ENCODE measurements at regions not wholly inside any gene's neighbourhood (a gene's known extent, or its start where the extent isn't known, plus 50 kb on each side); places are given as distances from the start of the nearest gene placed in this dataset.

- FAIRE-seq (no peak), DNase-seq (ENCODE audit: low spot score) (no peak)
Measured at GRCh38 chr7:52498366-52498765, 537.1 kb upstream of the POM121L12 start.

- FAIRE-seq (no peak), DNase-seq (ENCODE audit: low spot score) (no peak)
Measured at GRCh38 chr7:52486267-52486666, 549.2 kb upstream of the POM121L12 start.

DNA sequence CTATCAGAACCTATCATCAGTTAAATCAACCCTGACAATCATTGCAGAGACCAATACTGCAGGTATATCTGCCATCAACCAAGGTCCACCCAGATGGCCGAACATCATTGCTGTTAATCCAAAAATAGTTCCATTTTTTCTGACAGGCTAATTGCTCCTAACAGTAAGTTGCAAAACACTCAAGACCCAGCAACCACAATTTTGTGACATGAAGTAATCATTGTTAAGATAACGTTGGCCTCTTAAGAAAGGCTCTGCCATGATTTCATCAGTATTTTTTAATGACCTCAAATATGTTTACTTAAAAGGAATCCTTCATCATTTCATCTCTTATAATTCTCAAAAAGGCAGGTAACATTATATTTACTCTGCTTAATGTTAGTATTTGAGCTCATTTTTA lies 553.4 kb upstream of the POM121L12 start:
- FAIRE-seq (no peak), DNase-seq (ENCODE audit: low spot score) (no peak)

- DNase-seq (ENCODE audit: low spot score): no peak
- no peak for FAIRE-seq
Measured at GRCh38 chr7:52481571-52481970, 553.9 kb upstream of the POM121L12 start.

DNA sequence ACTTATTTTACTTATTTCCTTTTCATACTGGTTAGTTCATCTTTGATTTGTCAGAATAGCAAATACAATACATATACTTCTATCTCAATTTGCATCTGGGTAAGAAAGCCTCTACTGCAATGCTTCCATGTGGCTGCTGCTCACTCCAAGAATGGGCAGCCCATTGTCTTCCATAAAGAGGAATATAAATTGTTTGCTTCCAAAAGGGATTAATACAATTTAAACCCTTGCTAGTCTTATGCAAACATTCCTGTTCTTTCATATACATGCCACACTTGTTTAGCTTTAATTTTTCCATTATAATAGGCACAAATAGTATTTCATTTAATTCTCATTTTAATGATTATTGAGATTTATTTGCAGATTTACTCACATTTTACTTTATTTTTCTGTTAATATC lies 555.4 kb upstream of the POM121L12 start:
- DNase-seq (ENCODE audit: low spot score) (no peak), FAIRE-seq (no peak)

DNA sequence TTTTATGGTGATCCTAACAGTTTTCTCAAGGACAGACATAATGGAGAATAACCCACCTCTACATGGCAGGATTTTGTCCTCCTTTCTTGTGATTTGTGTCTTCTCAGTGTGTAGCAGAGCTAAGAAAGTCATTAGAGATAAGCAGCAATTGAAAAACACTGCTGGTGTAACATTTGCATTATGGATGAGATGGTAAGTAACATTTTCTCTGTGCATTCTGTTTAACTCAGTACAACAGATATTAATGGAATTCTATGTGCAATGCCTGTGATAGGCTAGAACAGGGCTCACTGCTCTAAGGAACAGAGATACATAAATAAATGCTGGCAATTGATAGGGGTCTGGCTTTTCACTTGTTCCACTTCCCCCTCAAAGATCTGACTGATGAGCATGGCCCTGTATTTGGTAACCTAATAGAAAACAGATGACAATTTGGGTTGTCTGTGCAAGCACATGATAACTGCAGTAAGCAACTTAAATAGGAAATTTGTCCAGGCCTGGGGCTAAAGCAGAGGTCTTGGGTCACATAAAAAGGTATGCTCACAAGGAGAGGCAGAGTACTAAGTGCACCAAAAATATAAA lies 560.3 kb upstream of the POM121L12 start:
- DNase-seq (ENCODE audit: low spot score) (no peak), FAIRE-seq (no peak)

- DNase-seq (ENCODE audit: low spot score): no peak
- FAIRE-seq: no peak
Measured at GRCh38 chr7:52473756-52474155, 561.7 kb upstream of the POM121L12 start.

DNA sequence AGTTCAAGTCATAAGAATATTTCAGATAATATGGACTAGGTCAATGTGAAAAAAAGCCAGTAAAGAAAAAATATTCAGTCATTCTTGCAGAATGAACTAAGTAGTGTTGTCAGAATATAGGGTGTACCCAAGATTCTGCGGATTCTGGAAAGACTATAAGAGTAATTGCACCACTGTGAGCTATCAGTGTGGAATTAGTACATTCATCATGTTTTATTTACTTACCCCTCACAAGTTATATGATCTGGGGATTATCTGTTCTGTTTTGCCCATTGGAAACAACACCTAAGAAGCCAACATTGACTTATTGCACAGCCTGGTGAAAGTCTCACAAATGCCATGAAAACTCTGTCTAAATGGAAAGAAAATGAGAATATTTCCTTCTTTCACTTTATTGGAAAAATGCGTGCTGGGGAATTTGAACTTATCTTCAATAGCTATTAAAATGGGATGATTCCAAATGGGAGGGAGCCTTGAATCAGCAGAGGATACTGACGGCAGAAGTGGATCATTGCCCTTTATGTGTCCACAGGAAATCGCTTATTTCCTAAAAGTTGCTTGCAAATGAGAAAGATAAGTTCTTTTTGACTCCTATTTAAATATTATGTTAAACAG lies 563.3 kb upstream of the POM121L12 start:
- DNase-seq (ENCODE audit: low spot score) (no peak), FAIRE-seq (no peak)

GRCh38 chr7:52465216-52465615 lies 570.2 kb upstream of the POM121L12 start:
- FAIRE-seq (no peak), DNase-seq (ENCODE audit: low spot score) (no peak)

- no peak for DNase-seq (ENCODE audit: low spot score)
- FAIRE-seq: no peak
Measured at GRCh38 chr7:52463341-52463740, 572.1 kb upstream of the POM121L12 start.

- DNase-seq (ENCODE audit: low spot score) (no peak), FAIRE-seq (no peak)
Measured at GRCh38 chr7:52462474-52462873, 573.0 kb upstream of the POM121L12 start.

GRCh38 chr7:52455571-52455970 lies 579.9 kb upstream of the POM121L12 start:
- no peak for FAIRE-seq
- no peak for DNase-seq (ENCODE audit: low spot score)

- FAIRE-seq (no peak), DNase-seq (ENCODE audit: low spot score) (no peak)
Measured at GRCh38 chr7:52450816-52451215, 584.6 kb upstream of the POM121L12 start.

- DNase-seq (ENCODE audit: low spot score) (no peak), FAIRE-seq (no peak)
Measured at GRCh38 chr7:52447581-52448180, 587.8 kb upstream of the POM121L12 start.

GRCh38 chr7:52436278-52436677 lies 599.2 kb upstream of the POM121L12 start:
- no peak for DNase-seq (ENCODE audit: low spot score)
- FAIRE-seq: no peak

DNA sequence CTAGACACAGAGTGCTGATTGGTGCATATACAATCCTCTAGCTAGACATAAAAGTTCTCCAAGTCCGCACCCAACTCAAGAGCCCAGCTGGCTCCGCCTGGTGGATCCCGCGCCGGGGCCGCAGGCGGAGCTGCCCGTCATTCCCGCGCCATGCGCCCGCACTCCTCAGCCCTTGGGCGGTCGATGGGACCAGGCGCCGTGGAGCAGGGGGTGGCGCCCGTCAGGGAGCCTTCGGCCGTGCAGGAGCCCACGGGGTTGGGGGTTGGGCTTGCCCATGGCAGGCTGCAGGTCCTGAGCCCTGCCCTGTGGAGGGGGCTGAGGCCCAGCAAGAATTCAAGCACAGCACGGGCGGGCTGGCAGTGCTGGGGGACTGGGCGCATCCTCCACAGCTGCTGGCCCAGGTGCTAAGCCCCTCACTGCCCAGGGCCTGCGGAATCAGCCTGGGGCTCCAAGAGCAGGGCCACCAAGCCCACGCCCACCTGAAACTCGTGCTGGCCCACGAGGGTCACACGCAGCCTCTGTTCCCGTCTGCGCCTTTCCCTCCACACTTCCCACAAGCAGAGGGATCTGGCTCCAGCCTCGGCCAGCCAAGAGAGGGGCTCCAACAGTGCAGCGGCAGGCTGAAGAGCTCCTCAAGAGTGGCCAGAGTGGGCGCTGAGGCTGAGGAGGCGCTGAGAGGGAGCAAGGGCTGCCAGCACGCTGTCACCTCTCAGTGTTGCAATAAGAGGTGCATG lies 604.2 kb upstream of the POM121L12 start:
- FAIRE-seq: no peak
- no peak for DNase-seq (ENCODE audit: low spot score)

DNA sequence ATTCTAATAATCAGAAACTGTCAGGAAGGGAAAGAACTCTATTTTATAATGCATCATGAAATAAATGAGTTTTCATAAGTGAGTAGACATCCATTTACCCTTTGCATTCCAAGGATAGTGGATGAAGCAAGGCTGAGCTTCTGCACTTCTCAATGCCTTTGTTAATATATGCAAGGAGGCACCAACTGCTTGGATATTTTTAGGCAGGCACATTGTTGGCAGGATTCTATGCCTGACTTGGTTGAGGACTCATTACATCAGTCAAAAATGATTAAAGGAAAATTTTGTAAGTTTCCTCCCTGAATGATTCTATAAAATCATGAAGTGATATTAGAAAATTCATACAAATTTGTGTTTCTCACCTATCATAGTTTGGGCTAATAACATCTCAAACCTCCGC lies 612.2 kb upstream of the POM121L12 start:
- no peak for FAIRE-seq
- no peak for DNase-seq (ENCODE audit: low spot score)

DNA sequence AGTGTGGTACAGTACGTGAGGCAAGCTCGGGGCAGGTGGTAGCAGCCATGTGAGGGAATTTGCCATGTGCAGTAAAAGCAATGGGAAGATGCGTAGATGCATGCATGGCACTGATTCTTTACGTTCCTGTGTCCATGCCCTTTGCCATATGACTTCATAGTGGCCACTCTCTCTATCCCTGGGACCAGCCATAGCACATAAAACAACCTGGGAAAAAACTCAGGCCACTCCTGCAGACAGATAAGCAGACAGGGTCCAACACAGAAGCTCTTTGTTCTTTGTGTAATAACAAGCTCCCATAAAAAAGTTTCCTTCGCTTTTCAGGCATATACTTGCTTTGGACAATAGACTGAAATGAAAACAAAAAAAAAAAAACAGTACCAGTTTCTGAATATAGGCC lies 622.4 kb upstream of the POM121L12 start:
- FAIRE-seq: no peak

GRCh38 chr7:52410032-52410431 lies 625.4 kb upstream of the POM121L12 start:
- FAIRE-seq (no peak), DNase-seq (ENCODE audit: low spot score) (peak; percentile 50)

More for the DNA sequence above, 622.4 kb upstream of the POM121L12 start:
- DNase-seq (ENCODE audit: low spot score): no peak

- FAIRE-seq: no peak
- DNase-seq (ENCODE audit: low spot score): no peak
Measured at GRCh38 chr7:52406808-52407207, 628.6 kb upstream of the POM121L12 start.

GRCh38 chr7:52382731-52383130 lies 652.7 kb upstream of the POM121L12 start:
- FAIRE-seq: no peak
- no peak for DNase-seq (ENCODE audit: low spot score)

DNA sequence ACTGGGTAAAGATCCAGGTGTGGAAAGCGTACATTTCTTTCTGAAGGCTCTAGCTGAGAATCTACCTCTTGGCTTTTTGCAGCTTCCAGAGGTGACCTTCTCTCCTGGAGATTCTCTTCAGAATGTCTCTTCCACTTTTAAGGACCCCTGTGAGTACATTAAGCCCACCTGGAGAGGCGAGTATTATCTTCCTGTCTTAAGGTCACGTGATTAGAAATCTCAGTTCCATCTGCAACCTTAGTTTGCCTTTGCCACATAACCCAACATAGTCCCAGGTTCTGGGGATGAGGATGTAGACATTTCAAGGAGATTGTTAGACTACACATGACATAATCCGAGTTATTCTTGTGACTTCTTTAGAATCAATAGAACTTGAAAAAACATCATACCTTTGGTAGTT lies 665.5 kb upstream of the POM121L12 start:
- FAIRE-seq (no peak), DNase-seq (ENCODE audit: low spot score) (no peak)

All from RCC 7860 (cell line).